SK-N-MC (cell line): ENCODE measurements at regions not wholly inside any gene's neighbourhood (a gene's known extent, or its start where the extent isn't known, plus 50 kb on each side); places are given as distances from the start of the nearest gene placed in this dataset.

Source experiments
- DNase-seq: peaks from one replicate; pipeline ENCODE4 v3.0.0-alpha.2; 2011; ENCODE audit warnings: low read depth, low spot score
- H3K27ac ChIP-seq: fragments of 200-600 bp; sonication (generic); 2 replicates; pipeline ENCODE4 v1.5.1; 2016; ENCODE audit warnings: mixed run types
- H3K36me3 ChIP-seq: fragments of 200-600 bp; sonication (generic); 2 replicates; pipeline ENCODE4 v1.6.1; 2017; ENCODE audit warnings: antibody characterized with exemption, low read length, mixed read lengths; ENCODE audit not compliant: insufficient read depth
- H3K4me3 ChIP-seq: fragments of 200-600 bp; sonication (generic); 2 replicates; pipeline ENCODE4 v1.5.1; 2016
- H3K9ac ChIP-seq: fragments of 200-600 bp; sonication (generic); 2 replicates; pipeline ENCODE4 v1.8.0; 2017; ENCODE audit warnings: mixed run types, mixed read lengths; ENCODE audit not compliant: insufficient read length
- H3K9me3 ChIP-seq: fragments of 200-600 bp; sonication (generic); 2 replicates; pipeline ENCODE4 v1.6.1; 2017; ENCODE audit warnings: low read depth, mild to moderate bottlenecking, antibody characterized with exemption, low read length, moderate library complexity, mixed read lengths
- EZH2 ChIP-seq: fragments of 200-600 bp; sonication (generic); IDR thresholded peaks from one replicate; pipeline ENCODE4 v1.6.1; 2017; ENCODE audit warnings: antibody characterized with exemption
- FOXP2 ChIP-seq: optimal IDR thresholded peaks from 2 replicates; pipeline ENCODE3; 2011; ENCODE audit warnings: mild to moderate bottlenecking, moderate library complexity; ENCODE audit not compliant: insufficient read depth; ENCODE audit errors: extremely low read length, control extremely low read depth
- POLR2AphosphoS5 ChIP-seq: IDR thresholded peaks from 2 replicates; pipeline ENCODE4 v1.6.1; 2012; ENCODE audit warnings: mild to moderate bottlenecking, low read depth, low read length, borderline replicate concordance

DNA sequence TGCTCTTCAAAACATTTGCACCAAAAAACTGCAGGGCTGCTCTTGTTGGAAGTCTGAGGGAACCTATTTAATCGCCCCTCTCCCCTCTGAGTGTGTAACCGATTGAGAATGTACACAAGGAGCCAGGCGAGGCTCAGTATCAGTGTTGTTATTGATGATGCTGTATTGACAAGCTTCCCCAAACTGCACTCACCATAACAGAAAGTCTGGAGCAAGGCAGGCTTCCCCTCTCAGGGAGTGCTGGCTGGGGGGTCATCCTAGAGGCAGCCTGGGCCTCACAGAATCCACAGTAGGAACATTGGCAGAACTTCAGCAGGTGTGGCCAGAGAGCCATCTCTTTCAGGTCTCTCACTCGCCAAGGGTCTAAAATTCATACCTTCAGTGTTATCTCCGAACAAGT lies 58.1 kb upstream of the TUNAR start:
- no peak for DNase-seq
- no peak overlapping the region for H3K27ac ChIP-seq
- H3K36me3 ChIP-seq, result no peaks in the 10 kb centered on the region
- no peak overlapping the region for H3K4me3 ChIP-seq
- no peak overlapping the region for H3K9ac ChIP-seq
- TF ChIP-seq FOXP2, result no peak
- TF ChIP-seq EZH2, result no peak
- no peak for TF ChIP-seq POLR2AphosphoS5
- H3K9me3 ChIP-seq, result no peaks in the 10 kb centered on the region

DNA sequence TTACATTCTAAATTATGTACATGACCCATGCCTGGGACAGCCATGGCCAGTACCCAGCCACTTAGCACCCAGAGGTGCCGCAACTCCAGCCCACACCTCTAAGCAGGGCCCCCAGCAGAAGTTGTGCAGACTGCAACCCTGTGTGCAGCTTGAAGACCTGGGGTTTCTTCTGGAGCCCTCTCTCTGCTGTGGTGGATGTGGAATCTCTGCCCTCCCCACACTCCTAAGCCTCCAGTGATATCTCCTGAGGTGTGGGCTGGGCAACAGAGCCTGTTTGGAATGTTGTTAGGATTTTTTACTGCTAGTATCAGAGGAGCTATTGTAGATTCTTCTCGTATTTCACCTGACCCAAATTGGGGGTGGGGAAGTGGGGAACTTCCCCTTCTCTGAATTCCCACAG lies 59.4 kb upstream of the TUNAR start:
- no peaks in the 10 kb centered on the region for H3K36me3 ChIP-seq
- H3K9me3 ChIP-seq, result no peaks in the 10 kb centered on the region
- H3K9ac ChIP-seq, result no peak overlapping the region
- H3K27ac ChIP-seq, result no peak overlapping the region
- no peak for TF ChIP-seq FOXP2
- TF ChIP-seq POLR2AphosphoS5, result no peak
- TF ChIP-seq EZH2, result no peak
- no peak for DNase-seq
- H3K4me3 ChIP-seq, result no peak overlapping the region

DNA sequence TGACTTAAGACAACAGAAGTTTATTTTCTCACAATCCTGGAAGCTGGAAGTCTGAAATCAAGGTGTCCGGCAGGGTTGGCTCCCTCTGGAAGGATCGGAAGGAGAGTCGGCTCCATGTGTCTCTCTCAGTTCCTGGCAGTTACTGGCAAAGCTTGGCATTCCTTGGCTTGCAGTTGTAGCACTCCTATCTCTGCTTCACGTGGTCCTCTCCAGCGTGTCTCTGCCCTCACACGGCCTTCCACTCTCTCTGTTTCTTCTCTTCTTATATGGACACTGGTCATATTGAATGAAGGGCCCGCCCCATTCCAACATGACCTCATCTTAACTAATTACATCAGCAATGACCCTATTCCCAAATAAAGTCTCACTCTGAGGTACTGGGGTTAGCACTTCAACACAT lies 60.1 kb upstream of the TUNAR start:
- Histone ChIP-seq H3K36me3 (no peaks in the 10 kb centered on the region), H3K9me3 (no peaks in the 10 kb centered on the region), H3K9ac (no peak overlapping the region), H3K27ac (no peak overlapping the region), H3K4me3 (no peak overlapping the region)
- TF ChIP-seq EZH2, result no peak
- no peak for TF ChIP-seq FOXP2
- no peak for TF ChIP-seq POLR2AphosphoS5
- no peak for DNase-seq

DNA sequence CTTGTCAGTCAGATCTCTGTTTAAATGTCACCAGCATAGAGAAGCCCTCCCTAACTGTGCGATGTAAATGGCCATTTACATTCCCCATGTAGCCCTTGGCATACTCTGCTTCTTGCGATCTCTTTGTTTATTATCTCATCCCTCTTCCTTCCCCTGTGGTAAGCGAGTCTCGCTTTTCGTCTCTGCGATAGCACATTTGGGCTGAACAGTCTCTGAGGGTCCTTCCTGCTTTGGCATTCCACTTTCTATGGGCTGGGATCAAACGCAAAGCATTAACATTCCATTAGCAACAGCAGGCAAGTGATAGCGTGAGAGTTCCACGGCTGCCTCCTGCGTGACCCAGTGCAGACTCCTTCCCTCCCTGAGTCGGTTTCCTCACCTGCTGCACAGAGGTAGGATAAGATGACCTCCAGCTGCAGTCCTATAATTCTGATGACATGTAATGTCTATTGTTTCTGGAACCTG lies 61.4 kb upstream of the TUNAR start:
- DNase-seq, result no peak
- H3K9ac ChIP-seq, result no peak overlapping the region
- H3K9me3 ChIP-seq, result no peaks in the 10 kb centered on the region
- no peak overlapping the region for H3K4me3 ChIP-seq
- TF ChIP-seq FOXP2 (no peak), EZH2 (no peak), POLR2AphosphoS5 (no peak)
- H3K27ac ChIP-seq, result no peak overlapping the region
- H3K36me3 ChIP-seq, result no peaks in the 10 kb centered on the region

DNA sequence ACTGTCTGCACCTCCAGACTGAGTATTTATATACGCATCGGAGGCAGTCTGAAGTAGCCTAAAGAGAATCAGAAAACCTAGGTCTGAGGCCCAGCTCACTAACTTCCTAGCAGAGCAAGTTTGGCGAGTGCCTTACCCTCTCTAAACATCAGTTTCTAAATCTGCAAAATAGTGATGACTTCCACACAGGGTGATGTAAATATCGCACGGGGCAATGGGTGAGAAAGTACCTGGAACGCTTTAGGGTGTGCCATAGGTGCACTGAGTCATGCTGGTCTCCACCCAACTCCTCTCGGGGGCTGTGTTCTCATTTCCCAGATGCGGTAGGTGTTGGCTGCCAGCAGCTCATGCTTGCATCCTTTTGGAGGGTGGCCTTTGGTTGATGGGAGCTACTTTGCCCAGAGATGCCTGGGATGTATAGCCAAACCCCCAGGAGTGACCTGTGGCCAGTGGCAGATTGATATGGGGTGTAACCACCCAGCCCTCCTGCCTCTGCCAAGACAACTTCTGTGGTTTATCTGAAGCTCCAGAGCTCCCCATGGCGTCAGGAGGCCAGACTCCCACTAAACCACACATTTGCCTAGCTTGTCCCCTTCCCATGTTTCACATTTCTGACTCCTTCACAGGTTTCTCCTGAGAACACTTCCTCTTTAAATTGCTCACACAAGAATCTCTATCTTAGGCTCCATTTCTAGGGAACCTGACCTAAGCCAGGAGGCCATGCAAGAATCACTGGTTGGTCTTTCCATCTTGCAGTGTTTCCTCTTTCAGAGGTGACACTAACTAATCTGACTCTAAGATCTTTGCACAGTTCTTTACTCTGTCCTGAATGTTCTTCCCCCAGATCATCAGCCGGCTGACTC lies 62.0 kb upstream of the TUNAR start:
- TF ChIP-seq FOXP2 (no peak), POLR2AphosphoS5 (no peak), EZH2 (no peak)
- no peak overlapping the region for H3K4me3 ChIP-seq
- DNase-seq, result no peak

DNA sequence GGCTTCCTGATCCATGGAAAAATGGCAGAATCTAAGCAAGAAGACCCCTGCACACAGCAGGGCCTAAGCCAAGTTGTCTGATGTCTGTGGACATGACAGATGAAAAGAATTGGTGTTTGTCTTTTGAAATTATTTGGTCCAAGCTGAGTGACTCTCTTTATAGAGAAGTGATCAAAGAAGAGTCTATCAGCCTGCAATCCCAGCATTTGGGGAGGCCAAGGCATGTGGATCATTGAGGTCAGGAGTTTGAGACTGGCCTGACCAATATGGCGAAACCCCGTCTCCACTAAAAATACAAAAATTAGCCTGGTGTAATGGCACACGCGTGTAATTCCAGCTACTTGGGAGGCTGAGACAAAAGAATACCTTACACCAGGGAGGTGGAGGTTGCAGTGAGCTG lies 64.8 kb upstream of the TUNAR start:
- Histone ChIP-seq H3K9ac (no peak overlapping the region), H3K36me3 (no peaks in the 10 kb centered on the region), H3K9me3 (no peaks in the 10 kb centered on the region), H3K27ac (no peak overlapping the region), H3K4me3 (no peak overlapping the region)
- no peak for DNase-seq
- TF ChIP-seq EZH2, result no peak
- no peak for TF ChIP-seq POLR2AphosphoS5
- no peak for TF ChIP-seq FOXP2

More for the DNA sequence above, 62.0 kb upstream of the TUNAR start:
- no peaks in the 10 kb centered on the region for H3K9me3 ChIP-seq
- H3K36me3 ChIP-seq, result no peaks in the 10 kb centered on the region
- H3K9ac ChIP-seq, result no peak overlapping the region
- H3K27ac ChIP-seq, result no peak overlapping the region

DNA sequence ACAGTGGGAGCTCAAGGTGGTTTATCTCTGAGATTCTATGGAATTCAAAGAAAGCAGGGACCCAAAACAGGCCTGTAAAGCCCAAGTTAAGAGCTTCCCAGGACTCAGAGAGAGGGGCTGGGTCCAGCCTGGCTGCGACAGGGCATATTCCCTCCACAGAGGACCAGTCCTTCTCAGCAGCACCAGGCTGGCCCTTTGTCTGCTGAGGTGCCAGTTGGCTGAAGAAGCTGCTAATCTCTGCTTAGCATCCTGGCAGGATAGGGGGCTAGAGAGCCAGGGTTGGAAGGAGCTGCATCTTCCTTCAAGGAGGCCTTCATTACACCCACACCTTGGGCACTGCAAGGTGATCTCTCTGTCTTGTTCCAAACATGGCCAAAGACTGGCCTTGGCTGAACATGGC lies 68.3 kb upstream of the TUNAR start:
- Histone ChIP-seq H3K9me3 (no peaks in the 10 kb centered on the region), H3K9ac (no peak overlapping the region), H3K4me3 (no peak overlapping the region), H3K36me3 (no peaks in the 10 kb centered on the region), H3K27ac (no peak overlapping the region)
- no peak for TF ChIP-seq POLR2AphosphoS5
- DNase-seq, result no peak

DNA sequence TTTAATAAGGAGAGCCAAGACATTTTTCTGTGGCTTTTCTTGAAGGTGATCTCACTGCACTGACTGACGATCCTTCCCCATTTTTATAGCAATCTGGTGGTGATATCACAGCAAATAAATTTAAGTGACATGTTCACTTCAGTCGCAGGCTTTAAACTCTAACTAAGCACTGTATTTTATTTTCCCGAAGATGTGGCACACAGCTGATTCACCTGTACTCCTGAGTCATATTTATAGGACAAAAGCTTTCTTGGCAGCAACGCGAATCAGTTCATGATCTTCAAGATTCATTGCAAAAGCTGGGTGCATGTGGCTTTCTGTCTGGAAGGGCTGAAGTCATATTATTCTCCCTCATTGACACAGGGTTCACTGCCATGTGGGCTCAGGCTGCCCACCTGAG lies 79.8 kb upstream of the TUNAR start:
- Histone ChIP-seq H3K9ac (no peak overlapping the region), H3K36me3 (no peaks in the 10 kb centered on the region)
- DNase-seq, result no peak

DNA sequence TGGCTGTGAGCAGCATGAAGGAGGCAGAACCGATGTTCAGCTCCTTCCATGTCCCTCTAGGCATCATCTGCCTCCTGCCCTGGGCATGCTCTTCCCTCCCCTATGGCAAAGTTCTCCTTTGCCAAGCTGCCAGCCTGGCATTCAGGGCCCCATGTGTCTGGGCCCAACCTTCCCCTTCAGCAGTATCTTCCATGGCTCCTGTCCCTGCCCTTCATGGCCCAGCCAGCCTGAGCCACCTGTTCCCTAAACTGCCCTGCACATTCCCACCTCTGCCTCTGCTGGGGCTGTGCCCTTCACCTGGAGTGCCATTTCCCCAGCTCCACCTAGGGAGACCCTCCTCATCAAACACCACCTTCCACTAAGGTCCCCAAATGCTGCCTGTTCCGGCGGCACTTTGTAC lies 74.0 kb upstream of the TCL1A start:
- Histone ChIP-seq H3K9me3 (no peaks in the 10 kb centered on the region), H3K9ac (no peak overlapping the region), H3K36me3 (no peaks in the 10 kb centered on the region), H3K27ac (no peak overlapping the region), H3K4me3 (no peak overlapping the region)
- TF ChIP-seq EZH2 (no peak), FOXP2 (no peak), POLR2AphosphoS5 (no peak)
- no peak for DNase-seq

More for the DNA sequence above, 79.8 kb upstream of the TUNAR start:
- Histone ChIP-seq H3K27ac (no peak overlapping the region), H3K4me3 (no peak overlapping the region), H3K9me3 (no peaks in the 10 kb centered on the region)
- no peak for TF ChIP-seq EZH2
- no peak for TF ChIP-seq FOXP2
- no peak for TF ChIP-seq POLR2AphosphoS5
